Uterus (tissue), 3 donors: ENCODE measurements at regions not wholly inside any gene's neighbourhood (a gene's known extent, or its start where the extent isn't known, plus 50 kb on each side); places are given as distances from the start of the nearest gene placed in this dataset.

ENCODE experiments used
- DNase-seq, 2 donors: peaks; one replicate each; pipeline ENCODE4 v3.0.0-alpha.2; 2019 to 2020
- H3K27ac ChIP-seq, 2 donors: fragments of 200-600 bp; sonication (generic); 1 replicate in 1 of 2; 2 replicates in 1 of 2; pipeline ENCODE4 v1.5.1; 2016 to 2018
- H3K27me3 ChIP-seq, 2 donors: fragments of 200-600 bp; sonication (generic); one replicate each; pipeline ENCODE4 v1.5.1; 2018 to 2019; ENCODE audit warnings: control low read depth in 1 of 2
- H3K36me3 ChIP-seq, 2 donors: fragments of 200-600 bp; sonication (generic); one replicate each; pipeline ENCODE4 v1.5.1; 2019; ENCODE audit warnings: control low read depth in 1 of 2
- H3K4me1 ChIP-seq, 2 donors: fragments of 200-600 bp; sonication (generic); one replicate each; pipeline ENCODE4 v1.5.1; 2018 to 2019; ENCODE audit warnings: control low read depth in 1 of 2
- H3K4me3 ChIP-seq, 2 donors: fragments of 200-600 bp; sonication (generic); 1 replicate in 1 of 2; 2 replicates in 1 of 2; pipeline ENCODE4 v1.5.1; 2018 to 2019; ENCODE audit warnings: mild to moderate bottlenecking in 1 of 2
- H3K9me3 ChIP-seq, 2 donors: fragments of 200-600 bp; sonication (generic); one replicate each; pipeline ENCODE4 v1.5.1; 2019; ENCODE audit warnings: control low read depth in 1 of 2
- CTCF ChIP-seq, 4 experiments: fragments of 200-600 bp in 2 of 4; fragments of 450-650 bp in 2 of 4; sonication (generic) in 2 of 4; IDR thresholded peaks; one replicate each; pipeline ENCODE4 v1.5.1; 2016 to 2019; ENCODE audit warnings: antibody characterized with exemption in 4 of 4, mild to moderate bottlenecking in 2 of 4, moderate library complexity in 1 of 4
- POLR2A ChIP-seq, 2 donors: fragments of 450-650 bp; IDR thresholded peaks; one replicate each; pipeline ENCODE4 v1.6.1; 2016; ENCODE audit warnings: antibody characterized with exemption in 2 of 2, mild to moderate bottlenecking in 1 of 2, moderate library complexity in 1 of 2
- intact Hi-C: fragments of 100-400 bp; cut with DNase I; formaldehyde crosslinking; loops from one replicate; pipeline ENCODE4 v1.15.1; 2023; ENCODE audit warnings: low total_unique reads
- donor health status: DM: yes; HTN: yes; CAD: no.

- Histone ChIP-seq H3K4me3 (no peak overlapping the region), H3K9me3 (no peaks in the 10 kb centered on the region), H3K4me1 (no peaks in the 10 kb centered on the region), H3K36me3 (no peaks in the 10 kb centered on the region), H3K27me3 (no peaks in the 10 kb centered on the region), H3K27ac (no peak overlapping the region)
- TF ChIP-seq CTCF (IDR thresholded peaks at IDR 0.05) = no peak
- intact Hi-C loops = no loop called here
- no peak for DNase-seq
These were observed 472.8 kb downstream of the CCSER2 start for GRCh38 chr10:84801156-84801555.

GRCh38 chr10:84801916-84802315 lies 473.5 kb downstream of the CCSER2 start:
- Histone ChIP-seq H3K4me3 (no peak overlapping the region), H3K36me3 (no peaks in the 10 kb centered on the region), H3K9me3 (no peaks in the 10 kb centered on the region), H3K27me3 (no peaks in the 10 kb centered on the region), H3K27ac (no peak overlapping the region), H3K4me1 (no peaks in the 10 kb centered on the region)
- DNase-seq = no peak
- no peak for TF ChIP-seq POLR2A (IDR thresholded peaks at IDR 0.05)
- no peak for TF ChIP-seq CTCF (IDR thresholded peaks at IDR 0.05)
- intact Hi-C loops = no loop called here

GRCh38 chr10:84805149-84805548 lies 476.8 kb downstream of the CCSER2 start:
- no peak for DNase-seq
- Histone ChIP-seq H3K36me3 (no peaks in the 10 kb centered on the region), H3K9me3 (no peaks in the 10 kb centered on the region), H3K27me3 (no peaks in the 10 kb centered on the region), H3K4me3 (no peak overlapping the region), H3K27ac (no peak overlapping the region), H3K4me1 (no peaks in the 10 kb centered on the region)
- TF ChIP-seq CTCF (IDR thresholded peaks at IDR 0.05) (no peak), POLR2A (IDR thresholded peaks at IDR 0.05) (no peak)
- intact Hi-C loops = no loop called here

GRCh38 chr10:84811113-84811512 lies 482.7 kb downstream of the CCSER2 start:
- H3K4me3 ChIP-seq = no peak overlapping the region
- H3K27ac ChIP-seq = no peak overlapping the region
- H3K9me3 ChIP-seq = no peaks in the 10 kb centered on the region
- TF ChIP-seq CTCF (IDR thresholded peaks at IDR 0.05) (no peak), POLR2A (IDR thresholded peaks at IDR 0.05) (no peak)
- H3K4me1 ChIP-seq = no peaks in the 10 kb centered on the region
- intact Hi-C loops = no loop called here
- no peaks in the 10 kb centered on the region for H3K27me3 ChIP-seq
- DNase-seq = no peak
- H3K36me3 ChIP-seq = no peaks in the 10 kb centered on the region

GRCh38 chr10:84818961-84819360 lies 490.6 kb downstream of the CCSER2 start:
- Histone ChIP-seq H3K9me3 (no peaks in the 10 kb centered on the region), H3K4me3 (no peak overlapping the region), H3K36me3 (no peaks in the 10 kb centered on the region), H3K27me3 (no peaks in the 10 kb centered on the region), H3K4me1 (no peaks in the 10 kb centered on the region), H3K27ac (no peak overlapping the region)
- DNase-seq = no peak
- TF ChIP-seq CTCF (IDR thresholded peaks at IDR 0.05) = no peak
- TF ChIP-seq POLR2A (IDR thresholded peaks at IDR 0.05) = no peak
- intact Hi-C loops = no loop called here
